ENCODE measurements at regions not wholly inside any gene's neighbourhood (a gene's known extent, or its start where the extent isn't known, plus 50 kb on each side); places are given as distances from the start of the nearest gene placed in this dataset.

DNA sequence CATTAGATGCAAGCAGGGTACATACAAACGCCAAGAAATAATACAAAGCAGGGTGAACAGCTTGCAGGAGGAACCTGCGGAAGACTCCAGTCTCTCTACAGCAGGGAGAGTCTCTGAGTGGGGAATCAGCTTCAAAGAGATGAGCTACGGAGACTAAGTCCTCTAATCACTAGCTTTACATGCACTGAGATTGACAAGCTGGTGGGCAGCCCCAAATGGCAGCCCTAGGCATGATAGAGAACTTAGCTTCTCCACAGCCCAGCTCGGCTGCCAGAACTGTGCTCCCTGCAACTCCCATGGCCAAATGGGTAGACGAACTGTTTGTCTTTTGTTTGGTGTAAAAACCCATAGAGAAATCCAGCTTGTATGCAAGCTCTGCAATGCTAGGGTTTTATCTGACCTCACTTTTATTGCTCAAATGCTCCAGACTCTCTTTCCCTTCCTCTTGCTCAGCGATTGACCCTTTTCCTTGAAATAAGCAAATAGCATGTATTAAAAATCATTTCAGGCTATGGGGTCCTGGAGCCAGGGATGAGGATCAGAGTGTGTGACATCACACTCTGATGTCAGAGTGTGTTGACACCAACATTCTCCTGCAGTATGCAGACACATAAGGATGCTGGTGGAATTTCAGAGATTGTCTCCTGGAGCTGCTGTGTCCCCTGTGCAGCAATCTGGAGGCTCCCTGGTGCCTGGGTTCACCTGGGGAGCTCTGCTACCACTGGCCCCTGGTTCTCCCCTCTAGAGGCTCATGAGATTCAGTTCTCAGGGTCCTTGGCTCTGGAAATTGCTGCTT, 238.5 kb downstream of the TTLL7 start:
- TF ChIP-seq POLR2AphosphoS5 (IDR thresholded peaks at IDR 0.05) = no peak
- TF ChIP-seq, protein P1, sequence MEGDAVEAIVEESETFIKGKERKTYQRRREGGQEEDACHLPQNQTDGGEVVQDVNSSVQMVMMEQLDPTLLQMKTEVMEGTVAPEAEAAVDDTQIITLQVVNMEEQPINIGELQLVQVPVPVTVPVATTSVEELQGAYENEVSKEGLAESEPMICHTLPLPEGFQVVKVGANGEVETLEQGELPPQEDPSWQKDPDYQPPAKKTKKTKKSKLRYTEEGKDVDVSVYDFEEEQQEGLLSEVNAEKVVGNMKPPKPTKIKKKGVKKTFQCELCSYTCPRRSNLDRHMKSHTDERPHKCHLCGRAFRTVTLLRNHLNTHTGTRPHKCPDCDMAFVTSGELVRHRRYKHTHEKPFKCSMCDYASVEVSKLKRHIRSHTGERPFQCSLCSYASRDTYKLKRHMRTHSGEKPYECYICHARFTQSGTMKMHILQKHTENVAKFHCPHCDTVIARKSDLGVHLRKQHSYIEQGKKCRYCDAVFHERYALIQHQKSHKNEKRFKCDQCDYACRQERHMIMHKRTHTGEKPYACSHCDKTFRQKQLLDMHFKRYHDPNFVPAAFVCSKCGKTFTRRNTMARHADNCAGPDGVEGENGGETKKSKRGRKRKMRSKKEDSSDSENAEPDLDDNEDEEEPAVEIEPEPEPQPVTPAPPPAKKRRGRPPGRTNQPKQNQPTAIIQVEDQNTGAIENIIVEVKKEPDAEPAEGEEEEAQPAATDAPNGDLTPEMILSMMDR (IDR thresholded peaks at IDR 0.05) = no peak
